Lung (tissue), 11 donors: ENCODE measurements at regions not wholly inside any gene's neighbourhood (a gene's known extent, or its start where the extent isn't known, plus 50 kb on each side); places are given as distances from the start of the nearest gene placed in this dataset.

Experiments
- ATAC-seq: fragments of 200-7000 bp; cut with Tn5 transposase; one replicate; pipeline ENCODE4 v1.9.1; 2020; ENCODE audit warnings: moderate number of reproducible peaks; ENCODE audit not compliant: insufficient read depth, low FRiP score
- DNase-seq, 3 donors: peaks; one replicate each; pipeline ENCODE4 v3.0.0-alpha.2; 2013 to 2017
- H3K27ac ChIP-seq, 2 donors: one replicate each; pipeline ENCODE4 v1.5.1; 2013; ENCODE audit warnings: mild to moderate bottlenecking in 2 of 2, moderate library complexity in 2 of 2, control low read depth in 1 of 2, inconsistent platforms in 1 of 2, low read depth in 1 of 2, low read length in 1 of 2
- H3K27me3 ChIP-seq, 3 donors: one replicate each; pipeline ENCODE4 v1.5.1; 2013; ENCODE audit warnings: low read length in 2 of 3; ENCODE audit not compliant: control insufficient read depth in 3 of 3, insufficient read depth in 3 of 3
- H3K36me3 ChIP-seq, 4 donors: one replicate each; pipeline ENCODE4 v1.5.1; 2013; ENCODE audit warnings: low read length in 4 of 4, mild to moderate bottlenecking in 1 of 4, moderate library complexity in 1 of 4; ENCODE audit not compliant: control insufficient read depth in 4 of 4, insufficient read depth in 4 of 4
- H3K4me1 ChIP-seq, 5 donors: one replicate each; pipeline ENCODE4 v1.5.1; 2013; ENCODE audit warnings: low read length in 5 of 5, mild to moderate bottlenecking in 2 of 5, moderate library complexity in 1 of 5; ENCODE audit not compliant: control insufficient read depth in 5 of 5, insufficient read depth in 5 of 5
- H3K4me3 ChIP-seq: one replicate; pipeline ENCODE4 v1.5.1; 2013; ENCODE audit warnings: mild to moderate bottlenecking, control low read depth, moderate library complexity
- H3K9ac ChIP-seq, 2 donors: one replicate each; pipeline ENCODE4 v1.5.1; 2013; ENCODE audit warnings: low read length in 2 of 2, control low read depth in 1 of 2; ENCODE audit not compliant: insufficient read depth in 1 of 2
- H3K9me3 ChIP-seq, 4 donors: one replicate each; pipeline ENCODE4 v1.5.1; 2013; ENCODE audit warnings: low read length in 3 of 4, mild to moderate bottlenecking in 1 of 4, moderate library complexity in 1 of 4; ENCODE audit not compliant: control insufficient read depth in 4 of 4, insufficient read depth in 3 of 4
- WGBS, 2 donors: extraction: QIAGEN DNeasy Blood & Tissue Kit; methylation state at CpG; one replicate each; pipeline ENCODE4 v1.1.7; 2013; 5-methylcytosine and 5-hydroxymethylcytosine counted together
- TF ChIP-seq, protein P1 (sequence below): IDR thresholded peaks from 2 replicates; pipeline ENCODE4 v1.5.1; 2012; ENCODE audit warnings: mild to moderate bottlenecking; ENCODE audit errors: control extremely low read depth, extremely low read depth
- donor health status: control.
- donor health status: control.
- donor health status: Bipolar disorder and iron deficiency.
- donor health status: healthy.
- donor health status: DM: yes; HTN: yes; CAD: no.

DNA sequence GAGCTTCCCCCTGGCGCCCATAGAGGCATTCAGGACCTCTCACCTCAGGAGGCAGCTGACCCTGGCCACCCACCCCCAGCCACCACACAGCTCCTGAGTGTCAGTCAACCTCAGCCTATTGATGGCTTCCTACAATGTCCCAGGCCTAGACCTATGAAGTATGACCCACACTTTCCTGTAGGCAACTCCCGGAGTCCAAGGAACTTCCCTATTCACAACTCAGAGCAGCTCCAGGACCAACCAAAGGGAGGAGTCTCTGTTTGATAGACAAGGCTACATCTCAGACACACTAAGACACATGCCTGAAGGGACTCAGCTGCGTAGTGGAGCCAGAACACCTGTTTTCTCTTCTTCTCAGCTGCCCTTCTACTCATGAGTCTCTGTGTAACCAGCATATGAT is 169.1 kb downstream of the MAFB start:
- Histone ChIP-seq H3K9me3 (peaks cover 0 to 6% (median 1%) of the 10 kb centered on the region in 4 donors), H3K27me3 (no peaks in the 10 kb centered on the region), H3K9ac (no peak overlapping the region), H3K27ac (no peak overlapping the region), H3K4me3 (no peak overlapping the region), H3K36me3 (no peaks in the 10 kb centered on the region), H3K4me1 (no peaks in the 10 kb centered on the region)
- DNase-seq: no peak
- TF ChIP-seq, protein P1, sequence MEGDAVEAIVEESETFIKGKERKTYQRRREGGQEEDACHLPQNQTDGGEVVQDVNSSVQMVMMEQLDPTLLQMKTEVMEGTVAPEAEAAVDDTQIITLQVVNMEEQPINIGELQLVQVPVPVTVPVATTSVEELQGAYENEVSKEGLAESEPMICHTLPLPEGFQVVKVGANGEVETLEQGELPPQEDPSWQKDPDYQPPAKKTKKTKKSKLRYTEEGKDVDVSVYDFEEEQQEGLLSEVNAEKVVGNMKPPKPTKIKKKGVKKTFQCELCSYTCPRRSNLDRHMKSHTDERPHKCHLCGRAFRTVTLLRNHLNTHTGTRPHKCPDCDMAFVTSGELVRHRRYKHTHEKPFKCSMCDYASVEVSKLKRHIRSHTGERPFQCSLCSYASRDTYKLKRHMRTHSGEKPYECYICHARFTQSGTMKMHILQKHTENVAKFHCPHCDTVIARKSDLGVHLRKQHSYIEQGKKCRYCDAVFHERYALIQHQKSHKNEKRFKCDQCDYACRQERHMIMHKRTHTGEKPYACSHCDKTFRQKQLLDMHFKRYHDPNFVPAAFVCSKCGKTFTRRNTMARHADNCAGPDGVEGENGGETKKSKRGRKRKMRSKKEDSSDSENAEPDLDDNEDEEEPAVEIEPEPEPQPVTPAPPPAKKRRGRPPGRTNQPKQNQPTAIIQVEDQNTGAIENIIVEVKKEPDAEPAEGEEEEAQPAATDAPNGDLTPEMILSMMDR: no peak
- ATAC-seq: peak; percentile 27
- WGBS, 2 donors: 82 to 85% methylated on average over 3 of the region's 3 CpGs

DNA sequence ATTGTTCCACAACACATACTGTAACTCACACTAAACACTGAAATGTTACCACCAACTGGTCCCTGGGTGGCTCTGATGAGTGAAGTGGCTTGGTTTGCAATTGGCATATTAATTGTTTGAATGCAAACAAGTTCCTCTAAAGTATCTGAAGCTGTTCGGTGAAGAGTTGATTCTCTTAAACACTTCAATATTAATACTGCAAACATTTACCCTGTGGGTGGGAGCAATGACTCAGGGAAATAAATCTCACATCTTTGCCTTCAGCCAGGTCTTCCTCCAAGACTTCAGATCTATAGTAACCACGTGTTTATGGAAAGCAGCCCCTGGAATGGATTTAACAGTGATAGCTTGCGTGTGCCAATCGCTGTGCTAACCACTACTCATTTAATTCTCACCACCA is 176.0 kb downstream of the MAFB start:
- no peaks in the 10 kb centered on the region for H3K9me3 ChIP-seq
- H3K9ac ChIP-seq: no peak overlapping the region
- no peak overlapping the region for H3K27ac ChIP-seq
- 70 to 79% methylated on average over 4 of the region's 4 CpGs for WGBS, 2 donors
- TF ChIP-seq, protein P1: no peak
- ATAC-seq (no peak), DNase-seq (no peak)
- no peaks in the 10 kb centered on the region for H3K36me3 ChIP-seq
- no peak overlapping the region for H3K4me3 ChIP-seq
- H3K4me1 ChIP-seq: no peaks in the 10 kb centered on the region
- no peaks in the 10 kb centered on the region for H3K27me3 ChIP-seq

DNA sequence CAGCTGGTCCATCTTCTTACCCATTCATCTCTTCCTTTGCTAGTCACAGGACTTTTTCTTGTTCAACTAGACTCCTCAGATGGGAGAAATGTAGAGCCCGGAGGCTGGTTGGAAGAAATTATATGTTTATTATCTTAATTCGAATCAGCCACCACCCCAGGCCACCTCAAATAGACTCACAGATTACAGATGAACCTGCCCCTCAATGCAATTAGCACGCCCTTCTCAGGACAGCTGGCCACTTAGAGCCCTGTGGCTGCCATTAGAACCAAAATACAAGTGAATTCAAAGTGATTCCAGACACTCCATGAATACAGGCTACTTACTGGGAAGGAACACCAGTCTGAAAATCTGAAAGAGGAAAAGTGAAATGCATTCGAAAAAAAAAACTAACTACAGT is 176.4 kb downstream of the MAFB start:
- H3K36me3 ChIP-seq: no peaks in the 10 kb centered on the region
- no peak overlapping the region for H3K9ac ChIP-seq
- no peak overlapping the region for H3K27ac ChIP-seq
- DNase-seq: no peak
- no peaks in the 10 kb centered on the region for H3K9me3 ChIP-seq
- no peaks in the 10 kb centered on the region for H3K4me1 ChIP-seq
- no peaks in the 10 kb centered on the region for H3K27me3 ChIP-seq
- no peak overlapping the region for H3K4me3 ChIP-seq
- WGBS, 2 donors: 88 to 95% methylated on average over 4 of the region's 4 CpGs
- ATAC-seq: no peak
- TF ChIP-seq, protein P1: no peak

DNA sequence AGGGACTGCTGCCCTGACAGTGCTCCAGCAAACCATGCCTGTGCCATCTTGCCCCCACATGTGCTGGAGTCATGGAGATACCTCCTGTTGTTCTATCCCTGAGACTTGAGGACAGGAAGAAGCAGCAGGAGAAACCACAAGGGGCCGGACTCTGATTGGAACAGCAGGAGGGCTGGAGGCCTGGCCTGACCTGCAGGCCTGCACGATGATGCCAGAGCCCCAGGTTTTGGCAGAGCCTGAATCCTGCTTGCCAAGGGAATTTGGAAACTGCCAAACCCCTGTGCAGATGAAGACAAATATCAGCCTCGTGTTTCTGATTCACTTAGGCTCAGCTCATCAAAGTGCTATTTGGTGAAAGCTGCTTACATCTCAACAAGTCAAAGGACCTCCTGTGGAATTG is 177.6 kb downstream of the MAFB start:
- ATAC-seq (no peak), DNase-seq (no peak)
- Histone ChIP-seq H3K4me1 (no peaks in the 10 kb centered on the region), H3K27ac (no peak overlapping the region), H3K4me3 (no peak overlapping the region), H3K27me3 (no peaks in the 10 kb centered on the region), H3K36me3 (no peaks in the 10 kb centered on the region), H3K9ac (no peak overlapping the region), H3K9me3 (no peaks in the 10 kb centered on the region)
- TF ChIP-seq, protein P1: no peak
- WGBS, 2 donors: 59 to 79% methylated on average over 3 of the region's 3 CpGs
